GM21529 (cell line): ENCODE measurements at regions not wholly inside any gene's neighbourhood (a gene's known extent, or its start where the extent isn't known, plus 50 kb on each side); places are given as distances from the start of the nearest gene placed in this dataset.

ENCODE experiments used
- ATAC-seq: cut with Tn5 transposase; IDR thresholded peaks from one replicate; pipeline ENCODE4 v1.9.1; 2021; ENCODE audit not compliant: unreplicated experiment

DNA sequence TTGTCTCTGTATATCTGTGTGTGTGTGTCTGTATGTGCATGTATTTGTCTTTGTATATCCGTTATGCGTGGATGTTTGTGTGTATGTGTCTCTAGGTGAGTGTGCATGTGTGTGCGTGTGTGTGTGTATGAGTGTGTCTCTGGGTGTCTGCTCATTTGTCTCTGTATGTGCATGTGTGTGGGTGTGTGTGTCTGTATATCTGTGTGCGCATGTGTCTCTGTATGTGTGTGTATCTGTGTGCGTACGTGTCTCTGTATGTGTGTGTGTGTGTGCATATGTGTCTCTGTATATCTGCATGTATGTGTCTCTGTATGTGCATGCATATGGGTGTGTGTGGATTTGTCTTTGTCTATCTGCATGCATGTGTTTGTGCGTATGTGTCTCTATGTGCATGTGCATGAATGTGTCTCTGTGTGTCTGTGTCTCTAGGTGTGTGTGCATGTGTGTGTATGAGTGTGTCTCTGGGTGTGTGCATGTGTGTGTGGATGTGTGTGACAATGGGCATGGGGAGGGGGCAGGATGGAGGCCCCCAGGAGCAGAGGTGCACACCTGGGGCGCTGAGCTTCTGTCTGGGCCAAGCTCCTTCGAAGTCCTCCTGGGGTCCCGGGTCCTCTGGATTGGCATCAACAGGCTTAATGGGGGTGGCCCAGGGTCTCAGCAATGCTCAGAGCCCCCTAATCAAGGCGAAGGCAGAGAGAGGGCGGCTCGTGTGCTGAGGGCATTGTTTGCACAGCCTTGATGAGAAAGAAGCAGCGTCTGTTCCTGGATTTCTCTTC is 373.4 kb upstream of the IRX4 start:
- no peak for ATAC-seq

DNA sequence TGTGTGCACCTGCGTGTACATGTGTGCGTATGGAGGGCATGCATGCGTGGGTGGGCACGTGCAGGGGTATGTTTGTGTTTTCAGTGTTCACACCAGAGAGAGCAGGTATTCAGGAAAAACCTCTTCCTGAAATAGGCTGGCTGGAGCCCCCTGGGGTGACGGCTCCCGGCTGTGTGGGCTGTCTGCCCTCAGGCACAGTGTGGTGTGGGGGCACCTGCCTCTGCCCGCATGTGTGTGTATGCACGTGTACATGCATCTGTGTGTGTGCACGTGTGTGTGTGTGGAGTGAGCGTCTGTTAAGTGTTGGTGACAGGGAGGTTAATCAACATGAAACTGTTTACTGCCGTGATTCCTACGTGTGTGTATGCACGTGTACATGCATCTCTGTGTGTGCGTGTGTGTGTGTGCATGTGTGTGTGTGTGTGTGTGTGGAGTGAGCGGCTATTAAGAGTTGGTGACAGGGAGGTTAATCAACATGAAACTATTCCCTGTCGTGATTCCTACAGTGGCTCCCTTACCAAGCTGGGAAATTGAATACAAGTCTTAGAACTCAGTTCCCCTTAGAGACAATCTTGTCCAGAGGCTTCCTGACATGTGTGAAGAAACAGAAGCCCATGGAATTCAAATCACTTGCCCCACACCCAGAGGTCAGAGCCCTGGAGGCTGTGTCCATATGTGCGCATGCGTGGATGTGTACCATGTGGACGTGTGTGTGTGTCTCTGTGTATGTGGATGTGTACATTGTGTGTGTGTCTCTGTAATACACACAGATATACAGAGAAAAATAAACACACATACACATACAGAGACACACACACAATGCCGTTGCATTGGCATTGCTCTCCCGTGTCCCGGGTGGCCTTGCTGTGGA is 372.4 kb upstream of the IRX4 start:
- no peak for ATAC-seq

GRCh38 chr5:2254406-2254805 is 371.7 kb upstream of the IRX4 start:
- ATAC-seq: no peak

DNA sequence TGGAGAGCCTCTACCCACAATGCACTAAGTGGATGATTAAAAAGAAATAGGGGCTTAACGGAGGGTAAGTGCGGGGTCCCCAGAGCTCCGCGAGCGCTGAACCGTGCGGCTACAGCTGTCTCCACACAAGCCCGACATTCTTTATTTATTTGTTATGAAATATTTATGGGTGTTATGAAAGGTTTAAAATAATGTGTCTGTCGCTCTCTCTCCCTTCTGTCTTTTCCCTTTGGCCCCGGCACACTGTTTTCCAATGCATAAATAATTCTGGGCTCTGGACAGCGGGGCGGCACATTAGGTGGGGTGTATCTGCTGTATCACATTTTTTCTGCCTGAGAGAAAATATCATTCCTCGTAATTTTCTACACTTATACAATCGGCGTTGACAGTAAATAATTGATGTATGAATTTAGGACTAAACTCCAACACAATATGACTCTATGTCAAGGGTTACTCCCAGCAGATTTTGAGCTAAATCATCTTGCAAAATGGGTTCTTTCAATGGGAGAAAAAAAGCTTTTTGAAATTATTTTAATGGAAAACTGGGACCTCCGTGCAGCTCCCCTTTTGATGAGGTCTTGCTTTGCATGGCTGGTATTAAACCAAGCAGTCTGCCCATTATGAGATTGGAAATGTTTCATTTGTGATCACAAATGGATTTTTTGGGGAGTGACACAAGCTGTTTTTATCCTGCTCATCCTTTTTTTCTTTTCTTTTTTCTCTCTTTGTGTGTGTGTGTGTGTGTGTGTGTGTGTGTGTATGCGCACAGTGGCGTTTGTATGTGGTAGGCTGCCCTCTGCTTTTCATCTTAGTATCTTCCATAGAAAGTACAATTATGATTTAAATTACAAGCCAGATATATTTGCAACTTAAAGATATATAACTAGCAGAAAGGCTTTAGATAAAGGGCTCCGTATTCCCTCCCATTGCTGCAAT is 370.6 kb upstream of the IRX4 start:
- no peak for ATAC-seq

GRCh38 chr5:2251751-2252150 is 369.0 kb upstream of the IRX4 start:
- no peak for ATAC-seq

DNA sequence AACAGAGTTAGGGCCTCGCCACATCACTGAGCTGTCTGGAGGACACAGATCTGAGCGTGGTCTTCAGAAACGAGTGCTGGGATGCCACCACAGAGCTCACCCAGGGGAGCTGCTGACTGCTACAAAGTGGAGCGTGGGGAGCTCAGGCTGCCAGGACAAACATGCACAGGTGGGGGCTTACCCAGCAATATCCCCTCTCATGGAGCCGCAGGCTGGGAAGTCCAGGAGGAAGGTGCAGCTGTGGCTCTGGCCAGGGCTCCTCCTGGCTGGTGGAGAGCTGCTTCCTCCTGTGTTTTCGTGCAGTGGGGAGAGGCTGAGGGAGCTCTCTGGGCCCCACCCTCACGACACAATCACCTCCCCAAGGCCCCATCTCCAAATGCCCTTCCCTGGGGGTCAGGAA is 368.6 kb upstream of the IRX4 start:
- ATAC-seq: no peak

DNA sequence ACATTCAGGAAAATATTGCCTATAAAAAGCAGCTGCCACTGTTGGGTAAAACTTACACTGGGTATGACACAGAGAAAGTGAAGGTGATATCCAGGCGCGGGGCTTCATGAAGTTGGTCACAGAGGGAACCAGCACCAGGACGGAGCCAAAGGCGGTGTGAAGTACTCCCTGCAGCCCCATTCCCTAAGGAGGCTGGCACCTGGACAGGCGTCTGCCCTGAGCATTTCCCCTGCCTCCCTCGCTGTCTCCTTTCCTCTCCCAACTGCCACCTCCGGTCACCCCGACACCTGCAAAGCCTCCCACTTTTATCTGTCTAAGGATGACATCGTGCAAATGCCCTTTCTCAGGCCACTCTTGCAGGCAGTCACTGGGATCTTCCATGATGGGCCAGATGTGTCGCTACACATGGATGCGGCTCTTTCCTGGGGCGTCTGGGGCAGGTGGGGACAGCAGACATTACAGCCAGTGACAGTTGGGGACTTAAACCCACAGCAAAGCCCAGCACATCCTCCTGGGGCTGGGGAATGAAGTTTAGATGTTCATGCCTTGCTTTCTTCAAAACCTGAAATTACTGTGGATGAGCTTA is 367.7 kb upstream of the IRX4 start:
- no peak for ATAC-seq

GRCh38 chr5:2249442-2249841 is 366.7 kb upstream of the IRX4 start:
- ATAC-seq: no peak

GRCh38 chr5:2249026-2249425 is 366.3 kb upstream of the IRX4 start:
- ATAC-seq: no peak

DNA sequence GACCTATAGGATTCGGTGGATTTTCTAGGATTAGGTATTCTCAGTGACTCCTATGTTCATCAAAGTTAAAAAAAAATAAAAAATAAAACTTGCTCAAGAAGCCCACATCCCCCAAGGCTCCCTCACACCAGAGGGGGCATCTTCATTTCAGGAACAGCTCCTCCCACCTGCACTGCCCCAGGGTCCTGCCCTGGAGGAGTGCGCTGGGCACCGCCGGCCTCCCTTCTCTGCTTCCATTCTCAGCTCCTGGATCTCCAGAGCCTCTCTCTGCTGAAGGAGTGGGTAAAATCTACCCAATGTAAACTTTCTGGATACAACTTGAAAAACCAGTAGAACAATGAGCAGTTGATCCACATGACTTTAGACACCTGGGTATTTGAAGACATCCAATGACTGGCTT is 359.8 kb upstream of the IRX4 start:
- ATAC-seq: no peak

- no peak for ATAC-seq
Observed at GRCh38 chr5:2241842-2242241, 359.1 kb upstream of the IRX4 start.

- ATAC-seq: no peak
Observed at GRCh38 chr5:2240118-2240904, 357.6 kb upstream of the IRX4 start.

- no peak for ATAC-seq
Observed at GRCh38 chr5:2239201-2239910, 356.6 kb upstream of the IRX4 start.

GRCh38 chr5:2238732-2239131 is 356.0 kb upstream of the IRX4 start:
- ATAC-seq: no peak

DNA sequence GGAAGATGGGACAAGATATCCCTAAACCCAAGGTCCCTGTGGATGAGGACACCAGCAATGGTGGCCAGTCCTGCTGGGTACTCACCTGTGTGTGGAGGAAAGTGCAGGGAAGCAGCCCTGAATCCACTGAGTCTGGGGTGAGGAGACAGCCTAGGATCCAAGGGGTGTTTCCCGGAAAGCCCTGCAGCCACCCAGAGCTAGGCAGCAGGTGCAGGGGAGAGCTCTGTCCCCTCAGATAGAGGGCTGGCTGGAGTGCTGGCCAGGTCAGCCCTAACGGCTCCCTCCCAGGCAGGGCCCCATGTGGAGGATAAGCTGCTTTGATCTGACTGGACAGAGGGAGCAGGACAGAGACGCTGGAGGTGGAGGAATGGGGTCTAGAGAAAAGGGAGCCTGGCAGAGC is 344.7 kb upstream of the IRX4 start:
- no peak for ATAC-seq

GRCh38 chr5:2224689-2225088 is 342.0 kb upstream of the IRX4 start:
- no peak for ATAC-seq

DNA sequence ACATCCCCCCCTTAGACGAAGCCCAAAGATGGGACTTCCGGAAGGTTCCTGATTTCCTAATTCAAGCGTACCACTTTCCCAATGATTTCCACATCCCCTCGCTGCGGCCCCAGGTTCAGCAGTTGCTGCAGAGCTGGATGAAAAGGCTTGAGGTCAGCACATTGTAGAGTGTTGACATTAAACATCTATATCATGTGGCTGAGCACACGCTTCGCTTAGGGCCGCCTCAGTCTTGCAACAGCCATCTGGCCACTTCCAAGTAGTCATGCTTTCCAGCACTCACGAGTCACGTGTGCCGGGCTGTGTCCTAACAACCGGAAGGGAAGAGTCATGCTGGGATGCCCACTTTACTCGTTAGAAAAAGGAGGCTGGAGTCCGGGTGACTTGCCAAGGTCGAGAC is 340.6 kb upstream of the IRX4 start:
- no peak for ATAC-seq

DNA sequence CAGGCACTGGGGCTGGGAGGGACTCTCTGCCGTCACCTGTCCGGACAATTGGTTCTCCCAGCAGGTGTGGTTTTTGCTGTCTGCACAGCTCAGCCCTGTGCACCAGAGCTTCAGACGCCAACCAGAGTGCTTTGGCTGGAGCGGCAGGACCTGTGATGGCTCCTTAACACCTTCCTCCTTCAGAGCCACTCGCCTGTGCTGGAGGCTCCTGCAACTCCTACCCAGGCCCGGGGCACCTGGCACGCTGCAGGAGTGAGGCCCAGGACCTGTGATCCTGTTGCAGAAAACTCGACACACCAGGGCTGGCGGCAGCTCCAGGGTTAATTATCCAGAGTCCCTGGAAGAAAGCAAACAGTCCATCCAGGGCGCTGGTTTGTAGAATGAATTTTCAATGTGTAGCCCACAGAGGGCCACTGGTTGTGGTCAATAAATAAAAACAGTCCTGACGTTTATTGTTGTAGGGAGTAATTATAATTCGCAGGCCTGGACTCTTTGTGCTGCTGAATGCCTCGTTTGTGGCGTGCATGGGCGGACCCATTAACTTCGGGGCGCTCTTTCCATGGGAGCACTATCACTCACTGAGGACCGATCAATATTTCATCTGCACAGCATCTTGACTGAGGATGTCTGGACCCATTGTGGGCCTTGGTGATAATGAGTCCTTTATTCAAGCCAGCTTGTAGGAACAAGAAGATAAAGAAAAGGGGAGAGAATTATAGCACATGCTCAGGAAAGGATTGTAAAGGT is 339.7 kb upstream of the IRX4 start:
- ATAC-seq: no peak

GRCh38 chr5:2221450-2221849 is 338.7 kb upstream of the IRX4 start:
- ATAC-seq: no peak
